Thyroid gland (tissue), 4 donors: ENCODE measurements at regions not wholly inside any gene's neighbourhood (a gene's known extent, or its start where the extent isn't known, plus 50 kb on each side); places are given as distances from the start of the nearest gene placed in this dataset.

Experiments used
- CTCF ChIP-seq, 6 experiments: fragments of 200-600 bp in 3 of 6; fragments of 450-650 bp in 3 of 6; sonication (generic) in 3 of 6; IDR thresholded peaks; one replicate each; pipeline ENCODE4 v1.5.1; 2016 to 2019; ENCODE audit warnings: antibody characterized with exemption in 6 of 6, mild to moderate bottlenecking in 2 of 6, inconsistent platforms in 1 of 6, moderate library complexity in 1 of 6
- POLR2A ChIP-seq, 2 donors: fragments of 450-650 bp; IDR thresholded peaks; one replicate each; pipeline ENCODE4 v1.6.1; 2017; ENCODE audit warnings: antibody characterized with exemption in 2 of 2, mild to moderate bottlenecking in 2 of 2, moderate library complexity in 1 of 2

GRCh38 chr6:74720923-74721322, 484.9 kb downstream of the COL12A1 start:
- TF ChIP-seq POLR2A (IDR thresholded peaks at IDR 0.05): no peak
- TF ChIP-seq CTCF (IDR thresholded peaks at IDR 0.05): no peak
